ENCODE measurements at regions not wholly inside any gene's neighbourhood (a gene's known extent, or its start where the extent isn't known, plus 50 kb on each side); places are given as distances from the start of the nearest gene placed in this dataset.

DNA sequence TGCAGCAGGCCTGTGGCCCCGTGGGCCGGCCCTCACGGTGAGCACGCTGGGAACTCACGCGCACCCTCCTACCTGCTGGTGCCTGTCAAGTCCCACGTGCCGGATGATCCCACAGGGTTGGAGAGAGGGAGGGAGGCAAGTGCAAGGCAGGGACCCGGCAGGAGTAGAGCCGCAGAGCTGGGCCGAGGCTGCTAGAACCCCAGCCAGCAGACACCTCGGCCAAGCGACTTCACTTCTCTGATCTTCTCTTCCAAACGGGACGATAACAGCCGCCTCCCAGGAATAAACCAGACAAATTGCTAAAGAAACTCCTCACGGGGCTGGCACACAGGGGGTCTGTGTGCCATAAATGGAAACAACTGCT lies 1232.8 kb downstream of the TBC1D22A start:
- Histone ChIP-seq H3K79me2 (ENCODE audit: insufficient read depth) (no peaks in the 10 kb centered on the region), H3K4me1 (ENCODE audit: insufficient read depth) (no peaks in the 10 kb centered on the region), H4K20me1 (ENCODE audit: insufficient read depth) (no peaks in the 10 kb centered on the region), H3K9ac (no peak overlapping the region), H2AFZ (no peak overlapping the region), H3F3A (ENCODE audit: insufficient read depth) (no peaks in the 10 kb centered on the region), H3K27ac (no peak overlapping the region), H3K4me2 (ENCODE audit: unreplicated experiment) (no peak overlapping the region), H3K27me3 (replicated peaks; ENCODE audit: insufficient read depth) (no peaks in the 10 kb centered on the region), H3K4me3 (no peak overlapping the region), H3K36me3 (ENCODE audit: low read depth) (no peaks in the 10 kb centered on the region), H3K9me2 (ENCODE audit: insufficient read depth) (no peaks in the 10 kb centered on the region), H3K9me3 (ENCODE audit: low read depth) (no peaks in the 10 kb centered on the region)
- in situ Hi-C loops (cut with MboI), result no loop called here
- DNase-seq, result no peak
- WGBS, 2 experiments (ENCODE audit: low coverage in 1 of 2, low lambda C conversion rate in 2 of 2, missing lambda C conversion rate in 2 of 2), result 65 to 68% methylated on average over 17 of the region's 17 CpGs
- no peak for TF ChIP-seq EZH2phosphoT487 (IDR thresholded peaks at IDR 0.05; ENCODE audit: insufficient read depth, low read depth)
- no peak for TF ChIP-seq EZH2 (IDR thresholded peaks at IDR 0.05; ENCODE audit: insufficient read depth, poor library complexity, severe bottlenecking)

DNA sequence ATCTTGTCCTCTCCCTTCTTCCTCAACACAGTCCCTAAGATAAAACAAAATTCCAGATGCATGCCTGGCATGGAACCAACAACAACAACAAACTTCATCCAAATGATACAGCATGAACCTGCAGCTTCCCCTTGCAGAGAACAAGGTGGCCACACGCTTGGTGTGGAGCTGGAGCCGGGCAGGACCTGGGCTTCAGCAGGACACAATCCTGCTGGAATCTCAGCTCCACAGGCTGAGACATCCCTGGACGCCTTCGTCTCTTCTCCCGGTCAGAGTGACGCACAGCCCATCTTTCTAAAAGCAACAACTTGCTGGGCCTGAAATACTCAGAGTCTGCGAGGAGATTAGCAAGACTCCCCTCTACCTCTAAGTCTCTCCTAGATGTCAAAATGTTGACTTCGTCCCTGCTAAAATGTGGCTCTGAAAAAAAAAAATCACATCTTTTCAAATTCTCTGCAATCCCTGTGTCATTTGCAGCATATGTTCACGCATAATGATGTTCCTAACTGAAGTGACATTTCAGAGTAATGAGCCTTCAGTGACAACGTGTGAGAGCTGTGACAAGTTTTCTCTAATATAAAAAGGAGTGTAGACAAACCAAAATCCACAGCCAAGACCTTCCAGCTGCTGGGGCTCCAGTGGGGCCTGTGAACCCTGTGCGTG lies 1232.3 kb downstream of the TBC1D22A start:
- H3K4me2 ChIP-seq (ENCODE audit: unreplicated experiment), result no peak overlapping the region
- no peaks in the 10 kb centered on the region for H3F3A ChIP-seq (ENCODE audit: insufficient read depth)
- no peaks in the 10 kb centered on the region for H3K9me2 ChIP-seq (ENCODE audit: insufficient read depth)
- no peak overlapping the region for H3K9ac ChIP-seq
- 48 to 52% methylated on average over 11 of the region's 11 CpGs for WGBS, 2 experiments (ENCODE audit: low coverage in 1 of 2, low lambda C conversion rate in 2 of 2, missing lambda C conversion rate in 2 of 2)
- no peak overlapping the region for H2AFZ ChIP-seq
- H3K4me1 ChIP-seq (ENCODE audit: insufficient read depth), result no peaks in the 10 kb centered on the region
- H3K27me3 ChIP-seq (replicated peaks; ENCODE audit: insufficient read depth), result no peaks in the 10 kb centered on the region
- no peaks in the 10 kb centered on the region for H3K9me3 ChIP-seq (ENCODE audit: low read depth)
- DNase-seq, result no peak
- in situ Hi-C loops (cut with MboI), result no loop called here
- H3K36me3 ChIP-seq (ENCODE audit: low read depth), result no peaks in the 10 kb centered on the region
- no peak for TF ChIP-seq EZH2 (IDR thresholded peaks at IDR 0.05; ENCODE audit: insufficient read depth, poor library complexity, severe bottlenecking)
- no peak for TF ChIP-seq EZH2phosphoT487 (IDR thresholded peaks at IDR 0.05; ENCODE audit: insufficient read depth, low read depth)
- H4K20me1 ChIP-seq (ENCODE audit: insufficient read depth), result no peaks in the 10 kb centered on the region
- no peak overlapping the region for H3K4me3 ChIP-seq
- H3K27ac ChIP-seq, result no peak overlapping the region
- H3K79me2 ChIP-seq (ENCODE audit: insufficient read depth), result no peaks in the 10 kb centered on the region

DNA sequence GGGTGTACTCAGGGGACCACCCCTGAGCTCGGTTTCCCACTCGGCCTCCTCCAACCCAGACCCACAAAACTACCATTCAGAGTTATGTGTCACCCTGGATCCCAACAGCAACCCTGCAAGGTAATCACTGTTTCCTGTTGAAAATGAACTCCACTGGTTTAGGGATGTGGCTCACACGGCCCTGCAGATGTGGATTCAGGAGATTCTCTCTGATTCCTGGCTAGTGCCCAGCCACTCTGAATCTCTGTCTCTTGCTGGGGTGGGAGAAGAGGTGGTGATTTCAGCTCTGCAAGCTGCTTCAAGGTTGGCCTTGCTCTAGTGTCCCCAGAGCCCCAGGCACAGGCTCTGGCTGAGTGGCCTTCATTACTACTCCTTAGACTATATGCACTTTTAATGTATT lies 1231.6 kb downstream of the TBC1D22A start:
- Histone ChIP-seq H3K9me3 (ENCODE audit: low read depth) (no peaks in the 10 kb centered on the region), H4K20me1 (ENCODE audit: insufficient read depth) (no peaks in the 10 kb centered on the region), H3K27me3 (replicated peaks; ENCODE audit: insufficient read depth) (no peaks in the 10 kb centered on the region), H3K9ac (no peak overlapping the region), H3K27ac (no peak overlapping the region), H3K4me2 (ENCODE audit: unreplicated experiment) (no peak overlapping the region), H2AFZ (no peak overlapping the region), H3K4me3 (no peak overlapping the region), H3K4me1 (ENCODE audit: insufficient read depth) (no peaks in the 10 kb centered on the region), H3K79me2 (ENCODE audit: insufficient read depth) (no peaks in the 10 kb centered on the region), H3K9me2 (ENCODE audit: insufficient read depth) (no peaks in the 10 kb centered on the region), H3F3A (ENCODE audit: insufficient read depth) (no peaks in the 10 kb centered on the region), H3K36me3 (ENCODE audit: low read depth) (no peaks in the 10 kb centered on the region)
- WGBS, 2 experiments (ENCODE audit: low coverage in 1 of 2, low lambda C conversion rate in 2 of 2, missing lambda C conversion rate in 2 of 2), result 8 to 28% methylated on average over 3 of the region's 3 CpGs
- TF ChIP-seq EZH2 (IDR thresholded peaks at IDR 0.05; ENCODE audit: insufficient read depth, poor library complexity, severe bottlenecking) (no peak), EZH2phosphoT487 (IDR thresholded peaks at IDR 0.05; ENCODE audit: insufficient read depth, low read depth) (no peak)
- in situ Hi-C loops (cut with MboI), result no loop called here
- DNase-seq, result no peak

DNA sequence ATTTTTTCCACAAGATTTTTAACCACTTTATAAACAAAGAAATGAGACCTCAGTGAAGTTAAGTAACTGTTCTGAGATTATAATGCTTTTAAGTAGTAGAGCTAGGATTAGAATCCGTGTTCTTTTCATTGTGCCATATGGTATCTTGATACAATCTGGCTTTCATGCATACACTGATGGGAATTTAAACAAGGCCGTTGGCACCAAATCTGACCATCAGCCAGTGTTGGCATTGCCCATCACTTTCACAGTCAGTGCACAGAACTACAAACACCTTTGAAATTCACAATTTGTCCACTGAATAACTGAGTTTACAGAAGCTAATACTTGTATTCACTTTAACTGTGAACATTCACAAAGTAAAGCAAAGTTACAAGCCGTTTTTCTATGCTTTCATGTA lies 1228.0 kb downstream of the TBC1D22A start:
- Histone ChIP-seq H3K4me1 (ENCODE audit: insufficient read depth) (no peaks in the 10 kb centered on the region), H3K9me3 (ENCODE audit: low read depth) (no peaks in the 10 kb centered on the region), H4K20me1 (ENCODE audit: insufficient read depth) (no peaks in the 10 kb centered on the region), H3K36me3 (ENCODE audit: low read depth) (no peaks in the 10 kb centered on the region), H3K4me2 (ENCODE audit: unreplicated experiment) (no peak overlapping the region), H3K27ac (no peak overlapping the region), H3K9ac (no peak overlapping the region), H3F3A (ENCODE audit: insufficient read depth) (no peaks in the 10 kb centered on the region), H3K9me2 (ENCODE audit: insufficient read depth) (no peaks in the 10 kb centered on the region), H3K79me2 (ENCODE audit: insufficient read depth) (no peaks in the 10 kb centered on the region), H3K27me3 (replicated peaks; ENCODE audit: insufficient read depth) (no peaks in the 10 kb centered on the region), H3K4me3 (no peak overlapping the region), H2AFZ (no peak overlapping the region)
- no peak for TF ChIP-seq EZH2phosphoT487 (IDR thresholded peaks at IDR 0.05; ENCODE audit: insufficient read depth, low read depth)
- TF ChIP-seq EZH2 (IDR thresholded peaks at IDR 0.05; ENCODE audit: insufficient read depth, poor library complexity, severe bottlenecking), result no peak
- 1 to 3% methylated on average over 3 of the region's 3 CpGs for WGBS, 2 experiments (ENCODE audit: low coverage in 1 of 2, low lambda C conversion rate in 2 of 2, missing lambda C conversion rate in 2 of 2)
- no peak for DNase-seq
- in situ Hi-C loops (cut with MboI), result no loop called here
